HG03095 (cell line): ENCODE measurements at regions not wholly inside any gene's neighbourhood (a gene's known extent, or its start where the extent isn't known, plus 50 kb on each side); places are given as distances from the start of the nearest gene placed in this dataset.
"Not testable (repeated sequence)": the region's sequence is repeated elsewhere in the genome, so short reads cannot be mapped to it uniquely, and the experiment has no call there.

Experiments
- ATAC-seq: cut with Tn5 transposase; IDR thresholded peaks from one replicate; pipeline ENCODE4 v1.9.1; 2021; ENCODE audit warnings: moderate library complexity; ENCODE audit not compliant: unreplicated experiment

- no peak for ATAC-seq
Measured at GRCh38 chr4:110364911-110365520, 110.9 kb upstream of the ENPEP start.

GRCh38 chr4:110361921-110362320, 114.0 kb upstream of the ENPEP start:
- ATAC-seq: no peak

- no peak for ATAC-seq
Measured at GRCh38 chr4:110359076-110359475, 116.9 kb upstream of the ENPEP start.

- ATAC-seq: no peak
Measured at GRCh38 chr4:110357521-110357920, 118.4 kb upstream of the ENPEP start.

GRCh38 chr4:110354460-110354859, 121.5 kb upstream of the ENPEP start:
- no peak for ATAC-seq

GRCh38 chr4:110352670-110353442, 123.1 kb upstream of the ENPEP start:
- ATAC-seq: no peak

- no peak for ATAC-seq
Measured at GRCh38 chr4:110348711-110349383, 127.1 kb upstream of the ENPEP start.

GRCh38 chr4:110347805-110348204, 128.2 kb upstream of the ENPEP start:
- ATAC-seq: no peak

- ATAC-seq: no peak
Measured at GRCh38 chr4:110344165-110344564, 131.8 kb upstream of the ENPEP start.

- ATAC-seq: no peak
Measured at GRCh38 chr4:110343534-110343933, 132.4 kb upstream of the ENPEP start.

GRCh38 chr4:110341118-110341517, 134.8 kb upstream of the ENPEP start:
- ATAC-seq: not testable (repeated sequence)

- ATAC-seq: no peak
Measured at GRCh38 chr4:110335399-110335798, 137.0 kb upstream of the ELOVL6 start.

GRCh38 chr4:110332483-110332882, 134.1 kb upstream of the ELOVL6 start:
- no peak for ATAC-seq

GRCh38 chr4:110326426-110326825, 128.0 kb upstream of the ELOVL6 start:
- ATAC-seq: not testable (repeated sequence)

GRCh38 chr4:110310795-110311194, 112.4 kb upstream of the ELOVL6 start:
- no peak for ATAC-seq

- ATAC-seq: no peak
Measured at GRCh38 chr4:110309675-110310074, 111.3 kb upstream of the ELOVL6 start.

GRCh38 chr4:110306303-110306702, 107.9 kb upstream of the ELOVL6 start:
- no peak for ATAC-seq

GRCh38 chr4:110305455-110305854, 107.0 kb upstream of the ELOVL6 start:
- ATAC-seq: no peak

GRCh38 chr4:110296892-110297291, 98.5 kb upstream of the ELOVL6 start:
- ATAC-seq: no peak

GRCh38 chr4:110294165-110294564, 95.8 kb upstream of the ELOVL6 start:
- ATAC-seq: no peak

- no peak for ATAC-seq
Measured at GRCh38 chr4:110292994-110293744, 94.8 kb upstream of the ELOVL6 start.
